IMR-90 (cell line): ENCODE measurements at regions not wholly inside any gene's neighbourhood (a gene's known extent, or its start where the extent isn't known, plus 50 kb on each side); places are given as distances from the start of the nearest gene placed in this dataset.

Source experiments
- ATAC-seq: fragments of 200-7000 bp; cut with Tn5 transposase; 2 replicates; pipeline ENCODE4 v1.9.1; 2020; ENCODE audit warnings: low read depth, mild to moderate bottlenecking, moderate library complexity
- BruUV-seq: library from RNA; stranded (reverse); fragments of 400-500 nt; replicated peaks from 2 replicates; lab custom pipeline; 2021; lab: Mats Ljungman, UMichigan
- CTCF ChIA-PET: fragments of 300-600 bp; formaldehyde crosslinking; extraction: SDS; loops from one replicate; lab custom pipeline; 2021; ENCODE audit warnings: antibody characterized with exemption; lab: Yijun Ruan, JAX
- POLR2A ChIA-PET: fragments of 300-600 bp; sonication (Branson Sonifier 250); formaldehyde crosslinking; loops from one replicate; lab custom pipeline; 2022; ENCODE audit warnings: antibody characterized with exemption; ENCODE audit not compliant: unreplicated experiment; lab: Charles Lee
- DNase-seq: peaks from one replicate; pipeline ENCODE4 v3.0.0; 2013
- H2AFZ ChIP-seq: replicated peaks from 2 replicates; pipeline ENCODE3; 2013; ENCODE audit warnings: low read length, mild to moderate bottlenecking; ENCODE audit not compliant: poor library complexity
- H2AK5ac ChIP-seq: 2 replicates; pipeline ENCODE4 v1.6.1; 2013; ENCODE audit warnings: low read depth, low read length, inconsistent platforms
- H2AK9ac ChIP-seq: replicated peaks from 2 replicates; pipeline ENCODE3; 2013; ENCODE audit warnings: mild to moderate bottlenecking, low read depth, low read length, moderate library complexity; ENCODE audit not compliant: poor library complexity
- H2BK120ac ChIP-seq: 2 replicates; pipeline ENCODE4 v1.6.1; 2013; ENCODE audit warnings: low read depth, low read length, inconsistent platforms
- H2BK15ac ChIP-seq: 3 replicates; pipeline ENCODE4 v1.6.1; 2013; ENCODE audit warnings: low read depth, low read length, inconsistent platforms
- H2BK20ac ChIP-seq: 2 replicates; pipeline ENCODE4 v1.6.1; 2013; ENCODE audit warnings: low read depth, mild to moderate bottlenecking, inconsistent platforms, low read length, moderate library complexity
- H2BK5ac ChIP-seq: 2 replicates; pipeline ENCODE4 v1.6.1; 2013; ENCODE audit warnings: mild to moderate bottlenecking, low read depth, low read length, inconsistent platforms; ENCODE audit not compliant: poor library complexity, severe bottlenecking
- H3K14ac ChIP-seq: replicated peaks from 2 replicates; pipeline ENCODE4 v1.6.1; 2013; ENCODE audit warnings: low read depth, low read length, inconsistent platforms
- H3K18ac ChIP-seq: 2 replicates; pipeline ENCODE4 v1.6.1; 2013; ENCODE audit warnings: low read depth, low read length, control low read depth
- H3K23ac ChIP-seq: 2 replicates; pipeline ENCODE4 v1.6.1; 2013; ENCODE audit warnings: low read depth, low read length, inconsistent platforms
- H3K27ac ChIP-seq: 2 replicates; pipeline ENCODE4 v1.5.1; 2013; ENCODE audit warnings: mild to moderate bottlenecking, control low read depth, low read length; ENCODE audit not compliant: insufficient read depth
- H3K27me3 ChIP-seq: 2 replicates; pipeline ENCODE4 v1.6.1; 2013; ENCODE audit warnings: low read length; ENCODE audit not compliant: control insufficient read depth, insufficient read depth
- H3K36me3 ChIP-seq: 2 replicates; pipeline ENCODE4 v1.6.1; 2013; ENCODE audit warnings: low read length, mixed read lengths; ENCODE audit not compliant: control insufficient read depth, insufficient read depth
- H3K4ac ChIP-seq: 2 replicates; pipeline ENCODE4 v1.6.1; 2013; ENCODE audit warnings: low read depth, low read length, inconsistent platforms
- H3K4me1 ChIP-seq: 2 replicates; pipeline ENCODE4 v1.6.1; 2013; ENCODE audit warnings: low read length, mixed read lengths; ENCODE audit not compliant: control insufficient read depth, insufficient read depth
- H3K4me2 ChIP-seq: 2 replicates; pipeline ENCODE4 v1.6.1; 2013; ENCODE audit warnings: low read depth, mild to moderate bottlenecking, control low read depth, low read length, moderate library complexity
- H3K4me3 ChIP-seq: 2 replicates; pipeline ENCODE4 v1.5.1; 2013; ENCODE audit warnings: low read depth, mild to moderate bottlenecking, control low read depth, low read length, moderate library complexity; ENCODE audit not compliant: insufficient read depth
- H3K56ac ChIP-seq: 2 replicates; pipeline ENCODE4 v1.6.1; 2013; ENCODE audit warnings: low read length, inconsistent platforms; ENCODE audit not compliant: insufficient read depth; ENCODE audit errors: extremely low read depth
- H3K79me1 ChIP-seq, 2 experiments: 2 replicates each; pipeline ENCODE4 v1.6.1; 2013; ENCODE audit warnings: low read length in 2 of 2, inconsistent platforms in 1 of 2, low read depth in 1 of 2
- H3K9ac ChIP-seq: 2 replicates; pipeline ENCODE4 v1.6.1; 2013; ENCODE audit warnings: low read depth, low read length, control low read depth
- H3K9me1 ChIP-seq: 2 replicates; pipeline ENCODE4 v1.6.1; 2013; ENCODE audit warnings: low read length, inconsistent platforms; ENCODE audit not compliant: insufficient read depth
- H3K9me3 ChIP-seq: 2 replicates; pipeline ENCODE4 v1.6.1; 2013; ENCODE audit warnings: low read length; ENCODE audit not compliant: control insufficient read depth, insufficient read depth
- H4K20me1 ChIP-seq: 2 replicates; pipeline ENCODE4 v1.6.1; 2013; ENCODE audit warnings: low read length, inconsistent platforms; ENCODE audit not compliant: insufficient read depth
- H4K5ac ChIP-seq: 2 replicates; pipeline ENCODE4 v1.6.1; 2013; ENCODE audit warnings: mild to moderate bottlenecking, low read depth, low read length, control low read depth
- H4K8ac ChIP-seq, 2 experiments: 2 replicates each; pipeline ENCODE4 v1.6.1; 2013; ENCODE audit warnings: low read depth in 2 of 2, low read length in 2 of 2, control low read depth in 1 of 2, inconsistent platforms in 1 of 2
- H4K91ac ChIP-seq: 2 replicates; pipeline ENCODE4 v1.6.1; 2013; ENCODE audit warnings: low read depth, low read length, inconsistent platforms; ENCODE audit not compliant: insufficient read depth
- CEBPB ChIP-seq: IDR thresholded peaks from 2 replicates; pipeline ENCODE4 v1.6.1; 2012; ENCODE audit warnings: low read depth, low read length, improper control_type of control experiment
- MAZ ChIP-seq: IDR thresholded peaks from 2 replicates; pipeline ENCODE4 v1.6.1; 2012; ENCODE audit warnings: low read depth, mild to moderate bottlenecking, low read length, improper control_type of control experiment, moderate library complexity, borderline replicate concordance
- RCOR1 ChIP-seq: IDR thresholded peaks from 2 replicates; pipeline ENCODE4 v1.6.1; 2012; ENCODE audit warnings: mild to moderate bottlenecking, low read length, improper control_type of control experiment; ENCODE audit not compliant: insufficient replicate concordance
- WGBS, 2 experiments: methylation state at CpG; one replicate each; pipeline versions ENCODE4 v1.1.5 to v1.1.7; 2013; ENCODE audit warnings: missing lambda C conversion rate in 2 of 2; ENCODE audit not compliant: insufficient read length in 1 of 2; ENCODE audit errors: extremely low coverage in 2 of 2; 5-methylcytosine and 5-hydroxymethylcytosine counted together
- dilution Hi-C: fragments of 300-500 bp; cut with HindIII; formaldehyde crosslinking; loops from one replicate; pipeline ENCODE4 v1.14.3; 2018; ENCODE audit warnings: low sequenced_read_pairs; ENCODE audit not compliant: unreplicated experiment
- in situ Hi-C: fragments of 300-500 bp; cut with MboI; formaldehyde crosslinking; loops from 3 replicates; pipeline ENCODE4 v1.14.3; 2019; ENCODE audit warnings: low sequenced_read_pairs, inconsistent platforms, mixed read lengths
- intact Hi-C: fragments of 100-400 bp; cut with micrococcal nuclease; formaldehyde crosslinking; loops from 2 replicates; pipeline ENCODE4 v1.10.0; 2022
- TF ChIP-seq, protein P1 (sequence below): fragments of 150-350 bp; IDR thresholded peaks from 2 replicates; pipeline ENCODE4 v1.6.1; 2016; ENCODE audit warnings: low read depth, mild to moderate bottlenecking, low read length, moderate library complexity, borderline replicate concordance

DNA sequence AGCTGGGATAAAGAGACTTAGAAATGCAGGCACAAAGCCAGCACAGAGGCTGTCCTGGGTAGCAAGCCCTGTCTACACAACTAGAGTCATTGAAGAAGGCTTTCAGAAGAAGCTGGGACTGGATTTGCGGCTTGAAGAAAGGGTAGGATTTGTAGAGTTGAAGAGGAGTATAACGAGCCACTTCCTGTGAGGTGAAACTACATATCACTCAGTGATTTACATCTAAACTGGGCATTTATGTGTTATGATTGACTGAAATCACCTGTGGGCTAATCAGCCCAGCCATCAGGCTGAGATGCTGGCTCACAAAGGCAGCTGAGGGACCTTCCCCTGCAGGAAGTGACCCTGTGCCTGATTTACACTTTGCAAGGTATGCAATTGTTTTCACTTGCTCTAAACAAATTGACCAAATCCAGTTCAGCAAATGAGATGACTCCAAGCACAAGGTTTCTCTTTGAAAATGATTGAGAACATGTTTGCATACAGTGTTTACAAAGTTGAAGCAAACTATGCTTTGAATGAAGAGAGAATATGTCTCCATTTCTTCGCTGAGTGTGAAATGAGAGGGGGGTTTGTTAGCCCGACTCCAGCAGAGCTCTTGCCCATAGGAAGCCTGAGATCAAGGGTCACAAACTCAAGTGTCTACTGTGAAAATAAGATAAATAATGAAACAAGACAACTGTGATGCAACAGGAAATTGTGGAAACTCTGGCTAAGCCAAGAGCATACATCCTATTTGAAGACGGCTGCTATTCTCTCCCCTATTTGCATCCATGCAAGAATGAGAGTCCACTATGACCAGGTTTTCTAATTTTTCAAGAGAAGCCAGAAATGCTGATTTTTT lies 69.3 kb upstream of the HK2 start:
- Histone ChIP-seq H3K18ac (peak overlapping the region; percentile 12), H3K56ac (no peak overlapping the region), H2AK9ac (no peak overlapping the region), H3K4me2 (peak overlapping the region; percentile 29), H2BK5ac (peak overlapping the region; percentile 29), H3K9me3 (no peaks in the 10 kb centered on the region), H3K9me1 (peaks cover 32% of the 10 kb centered on the region), H3K4me3 (no peak overlapping the region), H4K91ac (peak overlapping the region; percentile 58), H3K9ac (no peak overlapping the region), H3K79me1 (no peaks in the 10 kb centered on the region), H2BK20ac (peak overlapping the region; percentile 81), H2AFZ (no peak overlapping the region), H4K5ac (peak overlapping the region; percentile 1; the same call in 1 of the 2 replicates), H3K14ac (peak overlapping the region; percentile 82; the same call in 1 of the 2 replicates), H4K20me1 (no peaks in the 10 kb centered on the region), H3K23ac (peak overlapping the region; percentile 4; the same call in 1 of the 2 replicates), H3K27ac (peak overlapping the region; percentile 1; the same call in 1 of the 2 replicates), H3K4me1 (peaks cover 28% of the 10 kb centered on the region), H4K8ac (peak overlapping the region; percentile 11 to 20; a peak in 2 of 4 replicates), H2AK5ac (peak overlapping the region; percentile 71; the same call in 1 of the 2 replicates), H2BK120ac (peak overlapping the region; percentile 67), H3K4ac (peak overlapping the region; percentile 83), H2BK15ac (peak overlapping the region; percentile 82; the same call in 1 of the 3 replicates), H3K27me3 (no peaks in the 10 kb centered on the region), H3K36me3 (no peaks in the 10 kb centered on the region)
- ATAC-seq = peak; percentile 56
- intact Hi-C loops (loop anchor here (2.0 kb wide), 2 partner anchors 18 to 70 kb away; partner anchors contain the start of gene HK2), in situ Hi-C loops (no loop called here), dilution Hi-C loops (no loop called here)
- TF ChIP-seq MAZ = no peak
- TF ChIP-seq, protein P1, sequence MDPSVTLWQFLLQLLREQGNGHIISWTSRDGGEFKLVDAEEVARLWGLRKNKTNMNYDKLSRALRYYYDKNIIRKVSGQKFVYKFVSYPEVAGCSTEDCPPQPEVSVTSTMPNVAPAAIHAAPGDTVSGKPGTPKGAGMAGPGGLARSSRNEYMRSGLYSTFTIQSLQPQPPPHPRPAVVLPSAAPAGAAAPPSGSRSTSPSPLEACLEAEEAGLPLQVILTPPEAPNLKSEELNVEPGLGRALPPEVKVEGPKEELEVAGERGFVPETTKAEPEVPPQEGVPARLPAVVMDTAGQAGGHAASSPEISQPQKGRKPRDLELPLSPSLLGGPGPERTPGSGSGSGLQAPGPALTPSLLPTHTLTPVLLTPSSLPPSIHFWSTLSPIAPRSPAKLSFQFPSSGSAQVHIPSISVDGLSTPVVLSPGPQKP = no peak
- peak; percentile 74 for TF ChIP-seq CEBPB
- TF ChIP-seq RCOR1 = no peak
- no CpG with 5 or more reads among the region's 5 CpGs for WGBS, 2 experiments
- DNase-seq = peak; percentile 60
- ChIA-PET CTCF (interaction anchor here (0.6 to 1.9 kb wide), 4 partner anchors 71 to 110 kb away, joined by 3 to 5 read pairs (median 4); no protein-coding TSS in a partner anchor), POLR2A (no interaction called here)
- BruUV-seq = no TSS peak
